Vagina (tissue), 2 donors: ENCODE measurements at regions not wholly inside any gene's neighbourhood (a gene's known extent, or its start where the extent isn't known, plus 50 kb on each side); places are given as distances from the start of the nearest gene placed in this dataset.

ENCODE experiments used
- POLR2AphosphoS5 ChIP-seq, 2 donors: sonication (generic); formaldehyde crosslinking; IDR thresholded peaks; one replicate each; pipeline ENCODE4 v1.9.0; 2017; ENCODE audit warnings: antibody characterized with exemption in 2 of 2, mild to moderate bottlenecking in 2 of 2, low read depth in 1 of 2; ENCODE audit not compliant: insufficient read depth in 1 of 2
- TF ChIP-seq, protein P1 (sequence below), 3 experiments: fragments of 450-650 bp in 2 of 3; fragments of 200-600 bp in 1 of 3; sonication (generic) in 1 of 3; IDR thresholded peaks; one replicate each; pipeline ENCODE4 v1.5.1; 2017 to 2019; ENCODE audit warnings: antibody characterized with exemption in 3 of 3, mild to moderate bottlenecking in 2 of 3, moderate library complexity in 2 of 3

DNA sequence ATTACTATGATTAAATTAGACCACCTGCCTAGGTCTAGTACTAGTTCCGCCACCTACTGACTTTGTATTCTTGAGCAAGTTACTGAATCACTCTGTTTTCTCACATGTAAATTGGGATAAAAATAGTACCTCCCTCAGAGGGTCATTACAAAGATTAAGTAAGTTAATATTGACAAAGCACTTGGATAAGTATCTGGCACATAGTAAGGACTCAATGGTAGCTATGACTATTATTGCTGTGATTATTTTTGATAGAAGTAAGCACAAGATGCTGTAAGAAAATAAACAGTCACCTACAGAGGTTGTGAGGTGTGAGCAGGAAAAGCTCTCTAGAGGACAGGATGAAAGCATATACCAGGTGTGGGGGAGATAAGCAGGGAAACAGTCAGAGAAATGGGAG is 173.1 kb upstream of the PAPPA start:
- TF ChIP-seq, protein P1, sequence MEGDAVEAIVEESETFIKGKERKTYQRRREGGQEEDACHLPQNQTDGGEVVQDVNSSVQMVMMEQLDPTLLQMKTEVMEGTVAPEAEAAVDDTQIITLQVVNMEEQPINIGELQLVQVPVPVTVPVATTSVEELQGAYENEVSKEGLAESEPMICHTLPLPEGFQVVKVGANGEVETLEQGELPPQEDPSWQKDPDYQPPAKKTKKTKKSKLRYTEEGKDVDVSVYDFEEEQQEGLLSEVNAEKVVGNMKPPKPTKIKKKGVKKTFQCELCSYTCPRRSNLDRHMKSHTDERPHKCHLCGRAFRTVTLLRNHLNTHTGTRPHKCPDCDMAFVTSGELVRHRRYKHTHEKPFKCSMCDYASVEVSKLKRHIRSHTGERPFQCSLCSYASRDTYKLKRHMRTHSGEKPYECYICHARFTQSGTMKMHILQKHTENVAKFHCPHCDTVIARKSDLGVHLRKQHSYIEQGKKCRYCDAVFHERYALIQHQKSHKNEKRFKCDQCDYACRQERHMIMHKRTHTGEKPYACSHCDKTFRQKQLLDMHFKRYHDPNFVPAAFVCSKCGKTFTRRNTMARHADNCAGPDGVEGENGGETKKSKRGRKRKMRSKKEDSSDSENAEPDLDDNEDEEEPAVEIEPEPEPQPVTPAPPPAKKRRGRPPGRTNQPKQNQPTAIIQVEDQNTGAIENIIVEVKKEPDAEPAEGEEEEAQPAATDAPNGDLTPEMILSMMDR (IDR thresholded peaks at IDR 0.05) = no peak
- no peak for TF ChIP-seq POLR2AphosphoS5 (IDR thresholded peaks at IDR 0.05; ENCODE audit: insufficient read depth in 1 of 2, low read depth in 1 of 2)
